IMR-90 (cell line): ENCODE measurements at regions not wholly inside any gene's neighbourhood (a gene's known extent, or its start where the extent isn't known, plus 50 kb on each side); places are given as distances from the start of the nearest gene placed in this dataset.

Source experiments
- ATAC-seq: fragments of 200-7000 bp; cut with Tn5 transposase; 2 replicates; pipeline ENCODE4 v1.9.1; 2020; ENCODE audit warnings: low read depth, mild to moderate bottlenecking, moderate library complexity
- BruUV-seq: library from RNA; stranded (reverse); fragments of 400-500 nt; replicated peaks from 2 replicates; lab custom pipeline; 2021; lab: Mats Ljungman, UMichigan
- CTCF ChIA-PET: fragments of 300-600 bp; formaldehyde crosslinking; extraction: SDS; loops from one replicate; lab custom pipeline; 2021; ENCODE audit warnings: antibody characterized with exemption; lab: Yijun Ruan, JAX
- POLR2A ChIA-PET: fragments of 300-600 bp; sonication (Branson Sonifier 250); formaldehyde crosslinking; loops from one replicate; lab custom pipeline; 2022; ENCODE audit warnings: antibody characterized with exemption; ENCODE audit not compliant: unreplicated experiment; lab: Charles Lee
- DNase-seq: peaks from one replicate; pipeline ENCODE4 v3.0.0; 2013
- H2AFZ ChIP-seq: replicated peaks from 2 replicates; pipeline ENCODE3; 2013; ENCODE audit warnings: low read length, mild to moderate bottlenecking; ENCODE audit not compliant: poor library complexity
- H2AK5ac ChIP-seq: 2 replicates; pipeline ENCODE4 v1.6.1; 2013; ENCODE audit warnings: low read depth, low read length, inconsistent platforms
- H2AK9ac ChIP-seq: replicated peaks from 2 replicates; pipeline ENCODE3; 2013; ENCODE audit warnings: mild to moderate bottlenecking, low read depth, low read length, moderate library complexity; ENCODE audit not compliant: poor library complexity
- H2BK120ac ChIP-seq: 2 replicates; pipeline ENCODE4 v1.6.1; 2013; ENCODE audit warnings: low read depth, low read length, inconsistent platforms
- H2BK15ac ChIP-seq: 3 replicates; pipeline ENCODE4 v1.6.1; 2013; ENCODE audit warnings: low read depth, low read length, inconsistent platforms
- H2BK20ac ChIP-seq: 2 replicates; pipeline ENCODE4 v1.6.1; 2013; ENCODE audit warnings: low read depth, mild to moderate bottlenecking, inconsistent platforms, low read length, moderate library complexity
- H2BK5ac ChIP-seq: 2 replicates; pipeline ENCODE4 v1.6.1; 2013; ENCODE audit warnings: mild to moderate bottlenecking, low read depth, low read length, inconsistent platforms; ENCODE audit not compliant: poor library complexity, severe bottlenecking
- H3K14ac ChIP-seq: replicated peaks from 2 replicates; pipeline ENCODE4 v1.6.1; 2013; ENCODE audit warnings: low read depth, low read length, inconsistent platforms
- H3K18ac ChIP-seq: 2 replicates; pipeline ENCODE4 v1.6.1; 2013; ENCODE audit warnings: low read depth, low read length, control low read depth
- H3K23ac ChIP-seq: 2 replicates; pipeline ENCODE4 v1.6.1; 2013; ENCODE audit warnings: low read depth, low read length, inconsistent platforms
- H3K27ac ChIP-seq: 2 replicates; pipeline ENCODE4 v1.5.1; 2013; ENCODE audit warnings: mild to moderate bottlenecking, control low read depth, low read length; ENCODE audit not compliant: insufficient read depth
- H3K27me3 ChIP-seq: 2 replicates; pipeline ENCODE4 v1.6.1; 2013; ENCODE audit warnings: low read length; ENCODE audit not compliant: control insufficient read depth, insufficient read depth
- H3K36me3 ChIP-seq: 2 replicates; pipeline ENCODE4 v1.6.1; 2013; ENCODE audit warnings: low read length, mixed read lengths; ENCODE audit not compliant: control insufficient read depth, insufficient read depth
- H3K4ac ChIP-seq: 2 replicates; pipeline ENCODE4 v1.6.1; 2013; ENCODE audit warnings: low read depth, low read length, inconsistent platforms
- H3K4me1 ChIP-seq: 2 replicates; pipeline ENCODE4 v1.6.1; 2013; ENCODE audit warnings: low read length, mixed read lengths; ENCODE audit not compliant: control insufficient read depth, insufficient read depth
- H3K4me2 ChIP-seq: 2 replicates; pipeline ENCODE4 v1.6.1; 2013; ENCODE audit warnings: low read depth, mild to moderate bottlenecking, control low read depth, low read length, moderate library complexity
- H3K4me3 ChIP-seq: 2 replicates; pipeline ENCODE4 v1.5.1; 2013; ENCODE audit warnings: low read depth, mild to moderate bottlenecking, control low read depth, low read length, moderate library complexity; ENCODE audit not compliant: insufficient read depth
- H3K56ac ChIP-seq: 2 replicates; pipeline ENCODE4 v1.6.1; 2013; ENCODE audit warnings: low read length, inconsistent platforms; ENCODE audit not compliant: insufficient read depth; ENCODE audit errors: extremely low read depth
- H3K79me1 ChIP-seq, 2 experiments: 2 replicates each; pipeline ENCODE4 v1.6.1; 2013; ENCODE audit warnings: low read length in 2 of 2, inconsistent platforms in 1 of 2, low read depth in 1 of 2
- H3K9ac ChIP-seq: 2 replicates; pipeline ENCODE4 v1.6.1; 2013; ENCODE audit warnings: low read depth, low read length, control low read depth
- H3K9me1 ChIP-seq: 2 replicates; pipeline ENCODE4 v1.6.1; 2013; ENCODE audit warnings: low read length, inconsistent platforms; ENCODE audit not compliant: insufficient read depth
- H3K9me3 ChIP-seq: 2 replicates; pipeline ENCODE4 v1.6.1; 2013; ENCODE audit warnings: low read length; ENCODE audit not compliant: control insufficient read depth, insufficient read depth
- H4K20me1 ChIP-seq: 2 replicates; pipeline ENCODE4 v1.6.1; 2013; ENCODE audit warnings: low read length, inconsistent platforms; ENCODE audit not compliant: insufficient read depth
- H4K5ac ChIP-seq: 2 replicates; pipeline ENCODE4 v1.6.1; 2013; ENCODE audit warnings: mild to moderate bottlenecking, low read depth, low read length, control low read depth
- H4K8ac ChIP-seq, 2 experiments: 2 replicates each; pipeline ENCODE4 v1.6.1; 2013; ENCODE audit warnings: low read depth in 2 of 2, low read length in 2 of 2, control low read depth in 1 of 2, inconsistent platforms in 1 of 2
- H4K91ac ChIP-seq: 2 replicates; pipeline ENCODE4 v1.6.1; 2013; ENCODE audit warnings: low read depth, low read length, inconsistent platforms; ENCODE audit not compliant: insufficient read depth
- BHLHE40 ChIP-seq: fragments of 150-350 bp; IDR thresholded peaks from 2 replicates; pipeline ENCODE4 v1.6.1; 2016; ENCODE audit warnings: mild to moderate bottlenecking, low read depth, low read length
- CEBPB ChIP-seq: IDR thresholded peaks from 2 replicates; pipeline ENCODE4 v1.6.1; 2012; ENCODE audit warnings: low read depth, low read length, improper control_type of control experiment
- CHD1 ChIP-seq: IDR thresholded peaks from 2 replicates; pipeline ENCODE4 v1.6.1; 2012; ENCODE audit warnings: low read depth, low read length, improper control_type of control experiment
- FOS ChIP-seq: fragments of 150-350 bp; IDR thresholded peaks from 2 replicates; pipeline ENCODE4 v1.6.1; 2016; ENCODE audit warnings: low read depth, low read length
- MAZ ChIP-seq: IDR thresholded peaks from 2 replicates; pipeline ENCODE4 v1.6.1; 2012; ENCODE audit warnings: low read depth, mild to moderate bottlenecking, low read length, improper control_type of control experiment, moderate library complexity, borderline replicate concordance
- POLR2A ChIP-seq: IDR thresholded peaks from 2 replicates; pipeline ENCODE4 v1.6.1; 2012; ENCODE audit warnings: mild to moderate bottlenecking, low read depth, low read length
- RFX5 ChIP-seq: IDR thresholded peaks from 2 replicates; pipeline ENCODE4 v1.8.0; 2012; ENCODE audit warnings: low read depth, mild to moderate bottlenecking, low read length, moderate library complexity
- SMC3 ChIP-seq: fragments of 150-350 bp; IDR thresholded peaks from 2 replicates; pipeline ENCODE4 v1.6.1; 2016; ENCODE audit warnings: low read depth, mild to moderate bottlenecking, antibody characterized with exemption, low read length, moderate library complexity
- WGBS, 2 experiments: methylation state at CpG; one replicate each; pipeline versions ENCODE4 v1.1.5 to v1.1.7; 2013; ENCODE audit warnings: missing lambda C conversion rate in 2 of 2; ENCODE audit not compliant: insufficient read length in 1 of 2; ENCODE audit errors: extremely low coverage in 2 of 2; 5-methylcytosine and 5-hydroxymethylcytosine counted together
- dilution Hi-C: fragments of 300-500 bp; cut with HindIII; formaldehyde crosslinking; loops from one replicate; pipeline ENCODE4 v1.14.3; 2018; ENCODE audit warnings: low sequenced_read_pairs; ENCODE audit not compliant: unreplicated experiment
- in situ Hi-C: fragments of 300-500 bp; cut with MboI; formaldehyde crosslinking; loops from 3 replicates; pipeline ENCODE4 v1.14.3; 2019; ENCODE audit warnings: low sequenced_read_pairs, inconsistent platforms, mixed read lengths
- intact Hi-C: fragments of 100-400 bp; cut with micrococcal nuclease; formaldehyde crosslinking; loops from 2 replicates; pipeline ENCODE4 v1.10.0; 2022
- TF ChIP-seq, protein P1 (sequence below): conservative IDR thresholded peaks from 2 replicates; pipeline ENCODE4 v1.5.1; 2012; ENCODE audit warnings: mild to moderate bottlenecking, low read depth, low read length, improper control_type of control experiment
- TF ChIP-seq, protein P2 (sequence below): fragments of 150-350 bp; IDR thresholded peaks from 2 replicates; pipeline ENCODE4 v1.6.1; 2017; ENCODE audit warnings: mild to moderate bottlenecking, antibody characterized with exemption, low read length, low read depth

- no peaks in the 10 kb centered on the region for H3K79me1 ChIP-seq
- dilution Hi-C loops, result no loop called here
- H2AFZ ChIP-seq, result no peak overlapping the region
Observed at GRCh38 chr7:12741951-12742575, 54.6 kb downstream of the ARL4A start.

More at GRCh38 chr7:12741951-12742575, 54.6 kb downstream of the ARL4A start:
- BruUV-seq, result no TSS peak
- H2BK120ac ChIP-seq, result no peak overlapping the region
- peak; percentile 74 for DNase-seq
- WGBS, 2 experiments, result no CpG with 5 or more reads among the region's 1 CpG
- no peaks in the 10 kb centered on the region for H3K36me3 ChIP-seq
- no peak overlapping the region for H4K91ac ChIP-seq
- TF ChIP-seq, protein P1, sequence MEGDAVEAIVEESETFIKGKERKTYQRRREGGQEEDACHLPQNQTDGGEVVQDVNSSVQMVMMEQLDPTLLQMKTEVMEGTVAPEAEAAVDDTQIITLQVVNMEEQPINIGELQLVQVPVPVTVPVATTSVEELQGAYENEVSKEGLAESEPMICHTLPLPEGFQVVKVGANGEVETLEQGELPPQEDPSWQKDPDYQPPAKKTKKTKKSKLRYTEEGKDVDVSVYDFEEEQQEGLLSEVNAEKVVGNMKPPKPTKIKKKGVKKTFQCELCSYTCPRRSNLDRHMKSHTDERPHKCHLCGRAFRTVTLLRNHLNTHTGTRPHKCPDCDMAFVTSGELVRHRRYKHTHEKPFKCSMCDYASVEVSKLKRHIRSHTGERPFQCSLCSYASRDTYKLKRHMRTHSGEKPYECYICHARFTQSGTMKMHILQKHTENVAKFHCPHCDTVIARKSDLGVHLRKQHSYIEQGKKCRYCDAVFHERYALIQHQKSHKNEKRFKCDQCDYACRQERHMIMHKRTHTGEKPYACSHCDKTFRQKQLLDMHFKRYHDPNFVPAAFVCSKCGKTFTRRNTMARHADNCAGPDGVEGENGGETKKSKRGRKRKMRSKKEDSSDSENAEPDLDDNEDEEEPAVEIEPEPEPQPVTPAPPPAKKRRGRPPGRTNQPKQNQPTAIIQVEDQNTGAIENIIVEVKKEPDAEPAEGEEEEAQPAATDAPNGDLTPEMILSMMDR, result no peak
- TF ChIP-seq, protein P2, sequence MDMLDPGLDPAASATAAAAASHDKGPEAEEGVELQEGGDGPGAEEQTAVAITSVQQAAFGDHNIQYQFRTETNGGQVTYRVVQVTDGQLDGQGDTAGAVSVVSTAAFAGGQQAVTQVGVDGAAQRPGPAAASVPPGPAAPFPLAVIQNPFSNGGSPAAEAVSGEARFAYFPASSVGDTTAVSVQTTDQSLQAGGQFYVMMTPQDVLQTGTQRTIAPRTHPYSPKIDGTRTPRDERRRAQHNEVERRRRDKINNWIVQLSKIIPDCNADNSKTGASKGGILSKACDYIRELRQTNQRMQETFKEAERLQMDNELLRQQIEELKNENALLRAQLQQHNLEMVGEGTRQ, result no peak
- no peak for TF ChIP-seq MAZ
- no peak for TF ChIP-seq RFX5
- TF ChIP-seq FOS, result no peak
- TF ChIP-seq POLR2A, result no peak
- no peak for TF ChIP-seq CEBPB
- no peak for TF ChIP-seq SMC3
- TF ChIP-seq CHD1, result no peak
- TF ChIP-seq BHLHE40, result no peak
- H3K56ac ChIP-seq, result no peak overlapping the region
- POLR2A ChIA-PET, result no interaction called here
- no peak overlapping the region for H3K27ac ChIP-seq
- ATAC-seq, result peak; percentile 89
- in situ Hi-C loops, result no loop called here
- no peak overlapping the region for H2BK20ac ChIP-seq
- no peak overlapping the region for H3K18ac ChIP-seq
- H3K4me1 ChIP-seq, result no peaks in the 10 kb centered on the region
- H2AK5ac ChIP-seq, result no peak overlapping the region
- H3K27me3 ChIP-seq, result no peaks in the 10 kb centered on the region
- H3K9me1 ChIP-seq, result no peaks in the 10 kb centered on the region
- H4K20me1 ChIP-seq, result no peaks in the 10 kb centered on the region
- H2BK5ac ChIP-seq, result no peak overlapping the region
- H3K9me3 ChIP-seq, result no peaks in the 10 kb centered on the region
- H2AK9ac ChIP-seq, result no peak overlapping the region
- no peak overlapping the region for H3K4ac ChIP-seq
- no peak overlapping the region for H3K9ac ChIP-seq
- no peak overlapping the region for H4K5ac ChIP-seq
- H2BK15ac ChIP-seq, result no peak overlapping the region
- no peak overlapping the region for H3K4me3 ChIP-seq
- H4K8ac ChIP-seq, result no peak overlapping the region
- intact Hi-C loops, result no loop called here
- H3K4me2 ChIP-seq, result no peak overlapping the region
- CTCF ChIA-PET, result no interaction called here
- no peak overlapping the region for H3K14ac ChIP-seq
- no peak overlapping the region for H3K23ac ChIP-seq
